H54 (cell line): ENCODE measurements at regions not wholly inside any gene's neighbourhood (a gene's known extent, or its start where the extent isn't known, plus 50 kb on each side); places are given as distances from the start of the nearest gene placed in this dataset.
"Not testable (repeated sequence)": the region's sequence is repeated elsewhere in the genome, so short reads cannot be mapped to it uniquely, and the experiment has no call there.

Experiments used
- DNase-seq: peaks from one replicate; pipeline ENCODE4 v3.0.0; 2011; ENCODE audit warnings: low spot score, mixed read lengths; ENCODE audit not compliant: insufficient read length
- FAIRE-seq: peaks from 3 replicates; lab custom pipeline; 2011; peaks lifted over from hg19 to GRCh38; lab: Jason Lieb, UNC
- POLR2A ChIP-seq: IDR thresholded peaks from 2 replicates; pipeline ENCODE4 v1.6.1; 2011; ENCODE audit warnings: low read depth, mild to moderate bottlenecking, low read length

DNA sequence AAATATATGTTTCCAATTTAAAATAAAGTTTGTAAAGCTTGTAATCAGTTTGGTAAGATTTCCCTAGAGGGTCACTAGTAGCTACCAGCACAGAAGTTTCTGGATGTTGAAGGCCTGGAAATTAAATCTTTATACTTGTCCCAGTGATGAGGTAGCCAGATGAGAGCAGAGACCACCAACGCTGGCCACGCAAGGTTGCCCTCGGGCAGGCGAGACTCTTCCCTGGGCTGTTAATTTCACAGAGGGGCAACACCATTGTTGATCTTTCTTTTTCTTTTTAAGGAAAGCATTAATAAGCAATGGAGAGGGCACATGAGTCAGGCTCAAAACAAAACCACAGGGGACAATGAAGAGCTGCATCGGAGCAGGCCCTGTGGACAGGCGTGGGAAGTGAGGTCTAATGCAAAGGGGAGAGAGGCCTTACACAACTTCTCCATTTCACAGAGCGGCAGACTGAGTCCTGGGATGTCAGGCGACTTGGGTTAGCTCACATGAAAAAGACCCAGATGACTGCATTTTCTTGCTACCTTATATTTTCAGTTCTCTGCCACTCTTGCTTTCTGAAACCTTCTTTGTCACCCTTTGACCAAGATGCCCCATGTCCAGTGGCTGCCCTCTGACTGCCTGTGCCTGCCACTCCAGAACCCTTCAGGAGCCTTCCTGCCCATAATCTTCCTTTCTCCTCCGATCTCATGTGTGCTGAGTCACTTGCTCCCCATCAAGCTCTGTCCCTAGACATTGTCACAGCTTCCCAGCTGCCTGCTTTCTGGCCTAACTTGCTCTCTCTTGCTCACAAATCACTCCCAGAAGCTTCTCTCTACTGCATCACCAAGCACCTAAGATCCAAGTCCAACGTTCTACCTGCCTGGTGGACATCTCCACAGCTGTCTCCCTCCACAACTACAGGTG lies 107.7 kb upstream of the CDYL start:
- DNase-seq (no peak), FAIRE-seq (no peak)
- no peak for TF ChIP-seq POLR2A

DNA sequence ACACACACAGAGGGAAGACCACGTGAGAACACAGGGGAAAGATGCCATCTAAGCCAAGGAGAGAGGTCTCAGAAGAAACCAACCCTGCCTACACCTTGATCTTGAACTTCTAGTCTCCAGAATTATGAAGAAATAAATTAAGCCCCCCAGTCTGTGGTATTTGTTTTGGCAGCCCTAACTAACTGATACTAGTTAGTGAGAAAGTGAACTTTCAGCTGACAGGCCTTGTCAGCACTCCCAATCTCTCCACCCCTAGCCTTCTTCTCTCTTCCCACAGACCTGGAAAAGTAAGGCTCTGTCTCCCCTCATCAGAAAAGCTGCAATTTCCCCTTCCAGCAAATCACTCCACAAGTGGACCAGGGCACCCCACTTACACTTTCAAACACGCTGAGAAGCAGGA lies 108.6 kb upstream of the CDYL start:
- FAIRE-seq, result no peak
- TF ChIP-seq POLR2A, result no peak
- no peak for DNase-seq

DNA sequence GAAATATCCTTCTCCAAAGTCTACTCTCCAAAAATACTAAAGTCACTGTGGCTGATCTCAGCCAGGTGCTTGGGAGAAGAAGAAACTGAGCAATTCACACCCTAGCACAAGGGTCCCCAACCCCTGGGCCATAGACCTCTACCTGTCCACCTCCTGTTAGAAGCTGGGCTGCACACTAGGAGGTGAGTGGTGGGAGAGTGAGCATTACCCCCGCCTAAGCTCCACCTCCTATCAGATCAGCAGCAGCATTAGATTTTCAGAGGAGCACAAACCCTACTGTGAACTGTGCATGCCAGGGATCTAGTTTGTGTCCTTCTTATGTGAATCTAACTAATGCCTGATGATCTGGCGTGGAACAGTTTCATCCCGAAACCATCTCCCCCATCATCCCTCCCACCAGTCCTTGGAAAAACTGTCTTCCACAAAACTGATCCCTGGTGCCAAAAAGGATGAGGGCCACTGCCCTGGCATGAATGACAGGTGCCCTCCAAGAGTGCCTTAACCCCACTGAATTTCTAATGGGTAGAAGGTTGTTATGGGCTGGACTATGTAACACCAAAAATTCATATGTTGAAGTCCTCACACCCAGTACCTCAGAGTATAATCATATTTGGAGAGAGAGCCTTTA lies 109.2 kb upstream of the CDYL start:
- no peak for TF ChIP-seq POLR2A
- FAIRE-seq, result no peak
- no peak for DNase-seq

DNA sequence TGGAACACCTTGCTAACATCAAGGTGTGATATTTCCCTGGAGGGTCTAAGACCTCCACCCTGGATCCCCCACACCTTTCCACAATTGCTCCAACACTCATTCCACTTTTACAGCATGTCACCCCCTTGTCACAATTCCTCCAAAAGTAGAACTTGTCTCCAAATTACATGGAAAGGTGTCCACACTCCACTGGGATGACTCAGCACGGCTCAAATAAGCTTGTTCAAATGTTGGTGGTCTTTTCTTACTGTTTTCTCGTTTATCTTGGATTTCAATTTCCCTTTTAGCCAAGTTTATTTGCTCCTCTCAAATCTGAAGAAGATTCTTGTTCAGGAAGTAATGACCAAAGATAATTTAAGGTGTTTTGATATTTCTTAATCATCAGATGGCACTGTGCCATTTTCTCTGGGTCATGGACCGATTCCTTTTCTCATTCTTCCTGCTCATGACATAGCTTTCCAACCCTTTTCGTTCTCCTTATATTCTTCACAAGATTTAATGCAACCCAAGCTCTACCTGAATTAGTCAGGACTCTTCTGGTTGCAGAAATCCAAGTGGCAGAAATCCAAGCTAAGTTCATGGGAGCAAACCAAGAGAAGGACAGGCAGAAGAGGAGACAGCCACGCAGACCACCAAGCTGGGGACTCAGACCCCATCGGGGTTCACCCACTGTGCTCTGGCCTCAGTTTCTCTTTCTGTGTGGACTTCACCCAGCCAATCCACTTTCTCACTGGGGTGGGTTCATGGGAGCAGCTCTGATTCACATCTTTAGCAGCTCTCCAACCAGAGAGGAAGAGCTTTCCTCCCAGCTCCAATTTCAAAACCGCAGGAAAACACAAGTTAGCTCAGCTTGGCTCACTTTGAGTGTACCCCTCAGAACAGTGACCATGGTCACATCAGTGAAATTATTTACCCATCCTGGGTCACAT lies 110.5 kb upstream of the CDYL start:
- TF ChIP-seq POLR2A, result no peak
- DNase-seq (no peak), FAIRE-seq (no peak)

DNA sequence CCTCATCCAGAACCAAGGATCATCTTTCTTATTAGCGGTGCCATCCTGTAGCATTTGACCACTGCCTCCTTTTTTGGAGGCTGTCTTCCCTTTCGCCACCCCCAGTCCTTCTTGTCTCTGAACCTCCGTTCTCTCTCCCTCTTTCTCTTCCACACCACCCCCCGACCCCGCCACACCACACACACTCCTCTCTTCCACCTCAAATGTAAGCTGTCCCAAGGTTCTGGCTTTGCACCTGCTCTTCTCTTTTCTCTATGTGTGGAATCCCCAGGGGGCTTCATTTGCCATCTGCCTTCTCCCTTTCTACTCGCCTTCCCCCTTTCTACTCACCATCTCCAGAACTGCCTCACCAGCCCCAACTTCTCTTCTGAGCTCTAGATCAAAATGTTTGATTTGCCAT lies 111.3 kb upstream of the CDYL start:
- FAIRE-seq, result no peak

DNA sequence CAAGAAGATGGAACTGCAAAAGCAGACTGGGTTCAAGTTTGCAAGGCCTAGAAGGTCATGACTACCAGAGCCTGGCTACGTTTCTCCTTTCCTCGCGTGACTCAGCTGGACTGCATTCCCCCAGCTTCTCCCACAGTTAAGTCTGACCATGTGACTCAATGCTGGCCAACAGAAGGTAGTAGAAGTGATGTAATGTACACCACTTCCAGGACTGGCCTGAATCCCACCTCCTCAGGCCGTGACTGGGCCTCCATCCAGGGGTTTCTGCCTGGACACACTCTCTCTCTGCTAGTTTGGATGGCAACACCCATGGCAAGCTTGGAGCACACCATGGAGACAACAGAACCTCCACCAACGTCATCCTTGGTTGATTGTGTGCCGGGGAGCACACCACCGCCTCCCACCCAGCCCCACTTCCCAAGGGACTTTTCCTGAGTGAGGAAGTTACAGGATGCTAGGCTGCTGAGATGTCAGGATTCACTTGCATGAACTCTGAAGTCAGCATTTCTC lies 112.0 kb upstream of the CDYL start:
- no peak for DNase-seq
- TF ChIP-seq POLR2A, result no peak
- FAIRE-seq, result no peak

More for the DNA sequence above, 111.3 kb upstream of the CDYL start:
- no peak for DNase-seq
- no peak for TF ChIP-seq POLR2A

DNA sequence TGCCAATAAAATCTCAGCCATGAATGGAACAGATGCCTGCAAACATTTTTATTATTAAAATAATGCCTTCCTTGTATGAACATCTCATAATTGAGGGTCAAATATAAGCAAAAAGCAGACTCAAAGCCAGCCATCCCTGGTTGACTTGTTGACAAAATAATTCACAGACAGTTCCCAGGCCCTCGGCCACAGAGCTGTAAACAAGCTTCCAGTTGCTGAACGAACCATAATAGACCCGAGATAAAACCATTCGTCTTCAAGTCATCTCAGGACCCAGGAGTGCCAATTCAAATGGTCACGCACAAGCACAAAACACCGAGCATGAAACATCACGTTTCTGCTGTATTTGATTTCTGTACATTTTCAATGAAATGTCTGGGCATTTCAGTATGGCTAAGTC lies 113.3 kb upstream of the CDYL start:
- FAIRE-seq (no peak), DNase-seq (no peak)
- no peak for TF ChIP-seq POLR2A

DNA sequence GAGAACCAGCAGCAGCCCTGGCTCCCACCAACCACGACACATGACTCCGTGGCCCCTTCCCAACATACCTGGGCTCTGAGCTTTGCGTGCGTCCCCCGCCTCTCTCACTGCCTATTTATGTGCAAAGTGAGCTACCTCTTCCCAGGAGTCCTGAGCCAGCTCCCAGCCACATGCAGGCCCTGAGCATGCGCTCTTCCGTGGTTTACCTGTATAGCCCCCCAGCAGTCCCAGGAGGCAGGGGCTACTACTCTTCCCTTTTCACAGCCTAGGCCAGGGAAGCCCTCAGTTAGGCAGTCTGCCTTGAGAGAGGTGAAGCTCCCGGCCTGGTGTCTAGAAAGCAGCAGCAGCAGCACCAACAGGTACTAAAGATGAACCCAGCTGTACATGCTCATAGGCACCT lies 114.8 kb upstream of the CDYL start:
- FAIRE-seq, result no peak
- TF ChIP-seq POLR2A, result no peak
- DNase-seq, result no peak

DNA sequence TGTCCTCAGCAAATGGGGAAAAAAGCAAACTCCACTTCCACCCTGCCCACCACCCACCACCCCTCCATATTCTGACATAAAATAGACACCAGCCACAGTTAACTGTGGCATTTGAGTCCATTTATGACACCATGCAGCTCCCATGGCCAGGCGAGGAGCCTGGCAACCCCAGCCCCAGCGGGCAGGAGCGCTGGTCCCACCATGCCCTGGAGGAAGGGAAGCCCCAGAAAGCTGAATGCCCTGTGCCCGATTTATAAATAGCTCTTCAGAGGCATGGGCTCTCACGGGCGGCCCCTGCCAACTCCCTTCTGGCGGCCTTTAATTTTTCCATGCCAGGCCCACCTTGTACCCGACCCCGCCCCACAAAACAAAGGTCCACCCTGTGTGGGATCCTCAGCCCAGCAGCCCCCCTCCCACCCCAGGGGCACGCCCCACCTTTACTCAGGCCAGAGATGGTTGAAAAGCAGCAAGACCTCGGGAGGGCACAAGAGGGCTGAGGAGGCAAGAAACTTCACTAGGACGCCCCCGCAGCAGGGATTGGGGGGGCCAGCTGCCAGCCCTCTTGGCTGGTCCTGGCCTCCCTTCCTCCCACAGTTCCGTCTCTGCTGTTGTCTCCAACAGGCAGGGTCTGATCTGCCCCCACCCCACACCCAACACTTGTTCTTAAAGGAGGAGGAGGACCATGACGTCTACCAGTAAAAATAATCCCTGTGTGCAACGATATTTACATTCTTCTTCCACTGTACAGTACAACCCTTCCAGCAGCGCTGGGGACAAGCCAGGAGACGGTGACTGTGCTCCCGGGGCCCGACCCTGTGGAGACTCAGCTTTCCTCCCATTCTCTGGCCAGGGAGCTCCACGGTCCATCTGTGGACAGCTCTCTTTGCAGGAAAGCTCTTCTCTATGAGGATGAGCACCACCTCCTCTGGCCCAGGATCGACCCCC lies 115.6 kb upstream of the CDYL start:
- TF ChIP-seq POLR2A, result no peak
- FAIRE-seq (no peak), DNase-seq (no peak)

DNA sequence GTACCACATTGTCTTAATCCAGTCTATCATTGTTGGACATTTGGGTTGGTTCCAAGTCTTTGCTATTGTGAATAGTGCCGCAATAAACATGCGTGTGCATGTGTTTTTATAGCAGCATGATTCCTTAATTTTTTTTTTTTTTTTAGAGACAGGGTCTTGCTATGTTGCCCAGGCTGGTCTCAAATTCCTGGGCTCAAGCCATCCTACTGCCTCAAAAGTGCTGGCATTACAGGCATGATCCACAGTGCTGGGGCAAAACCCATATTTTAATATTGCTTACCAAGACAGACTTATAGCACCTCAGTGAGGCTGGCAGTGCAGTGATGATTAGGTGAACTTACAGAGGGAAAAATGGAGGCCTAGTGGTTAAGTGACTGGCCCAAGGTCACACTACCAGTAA lies 116.5 kb upstream of the CDYL start:
- not testable (repeated sequence) for DNase-seq, FAIRE-seq

DNA sequence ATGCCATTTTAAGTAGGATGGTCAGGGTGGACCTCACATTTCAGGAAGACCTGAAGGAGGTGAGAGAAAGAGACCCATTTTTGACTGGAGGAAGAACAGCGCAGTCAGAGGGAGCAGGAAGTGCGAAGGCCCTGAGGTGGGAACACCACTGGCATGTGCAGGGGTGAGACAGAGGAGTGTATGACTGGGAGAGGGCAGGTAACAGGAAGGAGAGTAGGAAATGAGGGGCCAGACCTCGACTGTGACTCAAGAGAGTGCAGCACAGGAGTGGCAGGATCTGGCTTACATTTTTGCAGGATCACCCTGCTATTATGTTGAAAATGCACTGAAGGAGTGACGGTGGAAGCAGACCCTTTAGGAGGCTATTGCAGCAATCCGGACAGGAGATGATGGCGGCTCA lies 117.7 kb upstream of the CDYL start:
- DNase-seq, result no peak
- no peak for TF ChIP-seq POLR2A
- FAIRE-seq, result no peak

DNA sequence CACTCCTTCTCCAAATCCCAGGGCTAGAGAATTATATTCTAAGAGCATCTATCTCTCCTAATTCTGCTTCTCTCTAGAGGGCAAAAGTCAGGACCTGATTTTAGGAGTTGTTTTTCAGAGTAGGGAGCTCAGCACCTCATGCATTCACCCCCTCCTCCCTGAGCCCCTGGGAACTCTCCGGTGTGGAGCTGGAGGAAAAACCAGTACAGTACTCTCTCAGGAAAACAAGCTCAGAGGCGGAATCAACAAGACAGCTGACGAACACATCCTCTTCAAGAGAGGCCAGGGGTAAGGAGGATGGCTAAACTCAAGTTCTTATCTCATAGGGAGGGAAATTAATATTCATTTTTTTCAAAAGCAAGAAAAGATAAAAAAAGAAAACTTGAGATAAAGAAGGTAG lies 120.1 kb upstream of the CDYL start:
- no peak for DNase-seq
- no peak for TF ChIP-seq POLR2A
- FAIRE-seq, result no peak
